ENCODE measurements at regions not wholly inside any gene's neighbourhood (a gene's known extent, or its start where the extent isn't known, plus 50 kb on each side); places are given as distances from the start of the nearest gene placed in this dataset.

DNA sequence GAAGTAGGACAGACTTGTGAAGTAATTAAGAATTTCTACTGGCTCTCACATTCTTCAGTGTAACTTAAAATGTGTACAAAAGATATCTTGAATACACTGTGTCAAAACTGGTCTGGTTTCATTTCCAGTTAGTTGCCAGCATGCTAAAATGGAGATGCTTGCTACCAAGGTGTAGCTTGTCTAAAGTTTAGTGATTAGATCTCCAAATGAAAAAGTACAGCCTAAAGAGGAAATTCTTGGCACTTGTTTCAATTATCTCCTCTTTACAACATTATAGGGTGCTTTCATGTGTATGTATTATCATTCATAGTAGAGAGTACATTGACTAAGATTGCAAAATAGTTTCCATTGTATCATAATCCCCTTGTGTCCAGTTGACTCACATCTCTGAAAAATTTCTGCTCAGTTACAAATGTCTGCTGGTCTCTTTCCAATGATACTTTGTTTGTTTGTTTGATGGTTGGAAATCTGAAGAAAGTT is 97.3 kb upstream of the SPRY1 start:
- TF ChIP-seq CTCF (IDR thresholded peaks at IDR 0.05) (no peak), POLR2A (IDR thresholded peaks at IDR 0.05) (no peak), POLR2AphosphoS5 (IDR thresholded peaks at IDR 0.05; ENCODE audit: insufficient read depth in 1 of 2, low read depth in 1 of 2) (peak in 1 of 2 donors; percentile 50)

Data from vagina (tissue), 2 donors.